ENCODE measurements at regions not wholly inside any gene's neighbourhood (a gene's known extent, or its start where the extent isn't known, plus 50 kb on each side); places are given as distances from the start of the nearest gene placed in this dataset.

DNA sequence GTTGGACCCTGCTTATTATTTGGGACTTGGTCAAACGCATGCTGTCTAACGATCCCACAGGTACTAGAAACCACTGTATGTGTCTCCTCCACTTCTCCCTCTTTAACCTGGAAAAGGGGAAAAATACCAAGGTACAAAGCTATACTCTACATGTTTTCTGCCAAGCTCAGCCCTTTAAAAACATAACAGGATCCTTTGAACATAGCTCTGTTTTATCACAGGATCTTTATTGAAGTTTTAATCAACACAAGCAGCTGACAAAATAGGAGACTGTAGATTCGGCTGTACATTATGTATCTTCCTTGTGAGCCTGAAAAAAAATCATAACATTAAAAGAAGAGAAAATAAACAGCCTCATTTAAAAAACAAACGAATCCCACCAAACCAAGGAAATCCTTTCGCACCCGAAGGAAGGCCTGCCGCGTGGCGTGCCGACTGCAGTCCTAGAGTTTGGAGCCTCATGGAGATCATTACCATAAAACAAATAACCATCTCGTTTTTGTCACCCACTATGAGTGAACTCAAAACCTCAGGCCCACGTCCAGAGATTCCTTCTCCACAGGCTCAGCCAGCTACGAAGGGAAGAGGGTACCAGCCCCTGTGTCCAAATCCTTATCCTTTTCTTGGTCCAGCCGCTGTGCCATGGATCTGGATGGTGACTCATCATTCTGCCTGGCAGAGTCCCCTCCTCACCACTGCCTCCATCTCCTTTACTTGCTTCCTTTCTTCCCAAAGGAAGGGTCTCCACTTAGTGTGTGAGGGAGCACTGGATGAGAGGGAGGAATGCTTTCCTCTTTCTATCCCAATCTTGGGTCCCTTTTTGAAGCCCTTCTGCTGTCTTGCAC is 651.1 kb downstream of the CCDC171 start:
- peak; percentile 44 to 60 for DNase-seq (ENCODE audit: low read depth in 2 of 2)
- Histone ChIP-seq H3K4me3 (replicated peaks in 1 of 4; ENCODE audit: control extremely low read depth in 1 of 4, insufficient read depth in 1 of 4, low read depth in 3 of 4, low read length in 4 of 4) (no peak overlapping the region), H3K4me1 (ENCODE audit: control insufficient read depth, extremely low read depth, insufficient read depth, low read length) (peaks cover 17% of the 10 kb centered on the region), H3K9ac (ENCODE audit: insufficient read depth, low read length) (no peak overlapping the region), H3K27ac (ENCODE audit: insufficient read depth, low read length) (peak overlapping the region; percentile 18), H3K36me3 (ENCODE audit: control insufficient read depth, insufficient read depth, low read length) (no peaks in the 10 kb centered on the region), H2AFZ (ENCODE audit: low read length) (no peak overlapping the region), H3K9me3 (ENCODE audit: control insufficient read depth, insufficient read depth, low read depth, low read length) (no peaks in the 10 kb centered on the region), H3K4me2 (ENCODE audit: extremely low read depth, insufficient read depth, low read length) (no peak overlapping the region), H3K27me3 (ENCODE audit: control insufficient read depth, insufficient read depth, low read length) (no peaks in the 10 kb centered on the region), H4K20me1 (ENCODE audit: control insufficient read depth, extremely low read depth, insufficient read depth, low read length) (no peaks in the 10 kb centered on the region), H3K79me2 (ENCODE audit: control insufficient read depth, insufficient read depth, low read length) (no peaks in the 10 kb centered on the region)
- TF ChIP-seq EZH2 (IDR thresholded peaks at IDR 0.05; ENCODE audit: low read length, missing control alignments) (no peak), CTCF (conservative IDR thresholded peaks at IDR 0.05 in 1 of 2, IDR thresholded peaks at IDR 0.05 in 1 of 2; ENCODE audit: low read depth in 1 of 2, low read length in 2 of 2) (no peak)

DNA sequence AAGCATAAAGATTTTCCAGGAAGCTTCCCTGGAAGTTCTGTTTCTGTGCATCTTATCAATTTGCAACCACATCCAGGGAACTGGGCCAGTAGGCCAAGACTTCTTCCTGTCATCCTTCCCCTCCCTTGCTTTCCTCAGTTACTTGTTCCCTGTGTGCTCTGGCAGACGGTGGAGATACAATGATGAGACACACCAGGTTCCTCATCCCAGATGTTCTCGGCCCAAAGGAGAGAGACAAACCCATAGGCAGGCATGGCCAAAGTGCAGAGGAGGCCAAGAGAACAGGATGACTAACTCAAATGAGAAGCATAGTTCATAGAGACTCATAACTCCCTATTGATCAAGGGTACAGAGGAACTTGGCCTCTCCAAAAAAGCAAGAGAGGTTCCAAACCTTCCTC is 652.6 kb downstream of the CCDC171 start:
- no peaks in the 10 kb centered on the region for H3K9me3 ChIP-seq (ENCODE audit: control insufficient read depth, insufficient read depth, low read depth, low read length)
- peaks cover 17% of the 10 kb centered on the region for H3K4me1 ChIP-seq (ENCODE audit: control insufficient read depth, extremely low read depth, insufficient read depth, low read length)
- DNase-seq (ENCODE audit: low read depth in 2 of 2), result no peak
- TF ChIP-seq CTCF (conservative IDR thresholded peaks at IDR 0.05 in 1 of 2, IDR thresholded peaks at IDR 0.05 in 1 of 2; ENCODE audit: low read depth in 1 of 2, low read length in 2 of 2) (no peak), EZH2 (IDR thresholded peaks at IDR 0.05; ENCODE audit: low read length, missing control alignments) (no peak)
- no peaks in the 10 kb centered on the region for H3K79me2 ChIP-seq (ENCODE audit: control insufficient read depth, insufficient read depth, low read length)
- H3K27me3 ChIP-seq (ENCODE audit: control insufficient read depth, insufficient read depth, low read length), result no peaks in the 10 kb centered on the region
- no peak overlapping the region for H3K9ac ChIP-seq (ENCODE audit: insufficient read depth, low read length)
- no peaks in the 10 kb centered on the region for H4K20me1 ChIP-seq (ENCODE audit: control insufficient read depth, extremely low read depth, insufficient read depth, low read length)
- H3K27ac ChIP-seq (ENCODE audit: insufficient read depth, low read length), result no peak overlapping the region
- no peak overlapping the region for H3K4me3 ChIP-seq (replicated peaks in 1 of 4; ENCODE audit: control extremely low read depth in 1 of 4, insufficient read depth in 1 of 4, low read depth in 3 of 4, low read length in 4 of 4)
- no peaks in the 10 kb centered on the region for H3K36me3 ChIP-seq (ENCODE audit: control insufficient read depth, insufficient read depth, low read length)
- H2AFZ ChIP-seq (ENCODE audit: low read length), result no peak overlapping the region
- H3K4me2 ChIP-seq (ENCODE audit: extremely low read depth, insufficient read depth, low read length), result no peak overlapping the region

DNA sequence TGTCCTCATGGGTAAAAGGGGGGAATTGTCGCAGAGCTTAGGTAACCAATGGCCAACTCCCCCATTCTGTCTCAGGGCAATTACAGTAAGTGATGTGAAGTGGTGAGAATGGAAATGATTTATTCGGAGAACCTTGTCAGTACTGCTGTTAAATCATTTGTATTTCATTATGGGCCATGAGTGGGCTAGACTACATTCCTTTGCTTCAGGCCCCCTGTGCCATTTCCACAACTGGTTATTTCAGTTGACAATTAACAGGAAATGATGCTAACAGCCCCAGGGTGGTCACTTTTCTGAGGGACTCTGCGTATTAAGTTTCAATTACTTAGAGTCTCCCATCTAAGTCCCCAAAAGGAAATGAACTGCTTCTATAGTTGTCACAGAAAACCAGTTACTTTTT is 653.7 kb downstream of the CCDC171 start:
- DNase-seq (ENCODE audit: low read depth in 2 of 2), result no peak
- H3K9me3 ChIP-seq (ENCODE audit: control insufficient read depth, insufficient read depth, low read depth, low read length), result no peaks in the 10 kb centered on the region
- H3K79me2 ChIP-seq (ENCODE audit: control insufficient read depth, insufficient read depth, low read length), result no peaks in the 10 kb centered on the region
- no peak overlapping the region for H2AFZ ChIP-seq (ENCODE audit: low read length)
- H4K20me1 ChIP-seq (ENCODE audit: control insufficient read depth, extremely low read depth, insufficient read depth, low read length), result no peaks in the 10 kb centered on the region
- H3K4me1 ChIP-seq (ENCODE audit: control insufficient read depth, extremely low read depth, insufficient read depth, low read length), result peaks cover 17% of the 10 kb centered on the region
- no peaks in the 10 kb centered on the region for H3K36me3 ChIP-seq (ENCODE audit: control insufficient read depth, insufficient read depth, low read length)
- H3K4me3 ChIP-seq (replicated peaks in 1 of 4; ENCODE audit: control extremely low read depth in 1 of 4, insufficient read depth in 1 of 4, low read depth in 3 of 4, low read length in 4 of 4), result no peak overlapping the region
- TF ChIP-seq EZH2 (IDR thresholded peaks at IDR 0.05; ENCODE audit: low read length, missing control alignments) (no peak), CTCF (conservative IDR thresholded peaks at IDR 0.05 in 1 of 2, IDR thresholded peaks at IDR 0.05 in 1 of 2; ENCODE audit: low read depth in 1 of 2, low read length in 2 of 2) (no peak)
- no peak overlapping the region for H3K9ac ChIP-seq (ENCODE audit: insufficient read depth, low read length)
- H3K4me2 ChIP-seq (ENCODE audit: extremely low read depth, insufficient read depth, low read length), result no peak overlapping the region
- no peaks in the 10 kb centered on the region for H3K27me3 ChIP-seq (ENCODE audit: control insufficient read depth, insufficient read depth, low read length)
- H3K27ac ChIP-seq (ENCODE audit: insufficient read depth, low read length), result no peak overlapping the region

Data from fibroblast of lung (primary cell).